GM23338 (cell line): ENCODE measurements at regions not wholly inside any gene's neighbourhood (a gene's known extent, or its start where the extent isn't known, plus 50 kb on each side); places are given as distances from the start of the nearest gene placed in this dataset.

ENCODE experiments used
- ATAC-seq: fragments of 200-7000 bp; cut with Tn5 transposase; 3 replicates; pipeline ENCODE4 v1.9.1; 2020
- DNase-seq: peaks from one replicate; pipeline ENCODE4 v3.0.0-alpha.2; 2015; ENCODE audit warnings: low spot score
- H2AFZ ChIP-seq: fragments of 200-600 bp; sonication (generic); 2 replicates; pipeline ENCODE4 v1.8.0; 2016; ENCODE audit warnings: antibody characterized with exemption, mild to moderate bottlenecking, moderate library complexity
- H3F3A ChIP-seq: fragments of 200-600 bp; sonication (generic); replicated peaks from 2 replicates; pipeline ENCODE4 v1.8.0; 2017; ENCODE audit warnings: antibody characterized with exemption, mixed run types, low read depth
- H3K27ac ChIP-seq: fragments of 200-600 bp; sonication (generic); 2 replicates; pipeline ENCODE4 v1.6.1; 2016; ENCODE audit warnings: low read depth
- H3K27me3 ChIP-seq: fragments of 200-600 bp; sonication (generic); 2 replicates; pipeline ENCODE4 v1.8.0; 2016; ENCODE audit warnings: mild to moderate bottlenecking, mixed run types, moderate library complexity; ENCODE audit not compliant: insufficient read depth
- H3K36me3 ChIP-seq: fragments of 200-600 bp; sonication (generic); 2 replicates; pipeline ENCODE4 v1.8.0; 2016; ENCODE audit warnings: mild to moderate bottlenecking; ENCODE audit not compliant: insufficient read depth
- H3K4me1 ChIP-seq: fragments of 200-600 bp; sonication (generic); 2 replicates; pipeline ENCODE4 v1.8.0; 2016; ENCODE audit warnings: mild to moderate bottlenecking, moderate library complexity; ENCODE audit not compliant: insufficient read depth
- H3K4me2 ChIP-seq: fragments of 200-600 bp; sonication (generic); 2 replicates; pipeline ENCODE4 v1.7.1; 2017; ENCODE audit warnings: mixed run types
- H3K4me3 ChIP-seq: fragments of 200-600 bp; sonication (generic); 2 replicates; pipeline ENCODE4 v1.6.1; 2016; ENCODE audit warnings: mixed run types
- H3K79me2 ChIP-seq: fragments of 200-600 bp; sonication (generic); replicated peaks from 2 replicates; pipeline ENCODE4 v1.8.0; 2017; ENCODE audit warnings: mild to moderate bottlenecking; ENCODE audit not compliant: insufficient read depth
- H3K9me2 ChIP-seq: fragments of 200-600 bp; sonication (generic); 2 replicates; pipeline ENCODE4 v1.8.0; 2017; ENCODE audit not compliant: insufficient read depth
- H4K20me1 ChIP-seq: fragments of 200-600 bp; sonication (generic); replicated peaks from 2 replicates; pipeline ENCODE4 v1.8.0; 2017; ENCODE audit warnings: mild to moderate bottlenecking; ENCODE audit not compliant: insufficient read depth
- H3K27ac Mint-ChIP-seq: 2 replicates; pipeline ENCODE4 v1.8.0; 2020; ENCODE audit warnings: inconsistent platforms, mild to moderate bottlenecking, moderate library complexity, mixed read lengths
- H3K27me3 Mint-ChIP-seq: 3 replicates; pipeline ENCODE4 v1.8.0; 2022; ENCODE audit warnings: low read depth, mild to moderate bottlenecking, moderate library complexity, mixed read lengths, inconsistent platforms; ENCODE audit not compliant: insufficient read depth, poor library complexity
- H3K36me3 Mint-ChIP-seq: 3 replicates; pipeline ENCODE4 v1.8.0; 2021; ENCODE audit warnings: low read depth, mild to moderate bottlenecking, inconsistent platforms, moderate library complexity, mixed read lengths
- H3K4me1 Mint-ChIP-seq: 3 replicates; pipeline ENCODE4 v1.8.0; 2020; ENCODE audit warnings: mild to moderate bottlenecking, inconsistent platforms, mixed read lengths
- H3K4me3 Mint-ChIP-seq: 3 replicates; pipeline ENCODE4 v1.8.0; 2021; ENCODE audit warnings: moderate library complexity, mild to moderate bottlenecking, inconsistent platforms, mixed read lengths
- H3K9me3 Mint-ChIP-seq: 3 replicates; pipeline ENCODE4 v1.8.0; 2020; ENCODE audit warnings: moderate library complexity, mild to moderate bottlenecking, inconsistent platforms, mixed read lengths
- CREB1 ChIP-seq: fragments of 250-450 bp; sonication (Bioruptor Pico); IDR thresholded peaks from 2 replicates; pipeline ENCODE4 v1.5.0; 2020; ENCODE audit warnings: low read depth, mild to moderate bottlenecking, moderate library complexity
- CTCF ChIP-seq, 2 experiments: fragments of 200-600 bp in 1 of 2; sonication (generic) in 1 of 2; conservative IDR thresholded peaks; 2 replicates each; pipeline versions ENCODE4 v1.5.1 to v1.6.1; 2016 to 2017; ENCODE audit warnings: antibody characterized with exemption in 2 of 2, low read depth in 2 of 2, mild to moderate bottlenecking in 2 of 2, moderate library complexity in 1 of 2
- ETS1 ChIP-seq: IDR thresholded peaks from 2 replicates; pipeline ENCODE4 v1.6.1; 2016; ENCODE audit warnings: antibody characterized with exemption
- EZH2 ChIP-seq: fragments of 200-600 bp; sonication (generic); IDR thresholded peaks from one replicate; pipeline ENCODE4 v1.8.0; 2017; ENCODE audit warnings: antibody characterized with exemption, mild to moderate bottlenecking, low read depth; ENCODE audit not compliant: unreplicated experiment
- EZH2phosphoT487 ChIP-seq: fragments of 200-600 bp; sonication (generic); IDR thresholded peaks from one replicate; pipeline ENCODE4 v1.8.1; 2018; ENCODE audit warnings: antibody characterized with exemption; ENCODE audit not compliant: unreplicated experiment
- JUNB ChIP-seq: IDR thresholded peaks from one replicate; pipeline ENCODE4 v1.6.1; 2016; ENCODE audit warnings: antibody characterized with exemption; ENCODE audit not compliant: unreplicated experiment
- NANOG ChIP-seq: IDR thresholded peaks from 2 replicates; pipeline ENCODE4 v1.6.1; 2016; ENCODE audit warnings: antibody characterized with exemption, borderline replicate concordance
- POLR2AphosphoS5 ChIP-seq: IDR thresholded peaks from 2 replicates; pipeline ENCODE4 v1.6.1; 2016; ENCODE audit warnings: antibody characterized with exemption, low read depth
- REST ChIP-seq: IDR thresholded peaks from one replicate; pipeline ENCODE4 v1.6.1; 2018; ENCODE audit warnings: antibody characterized with exemption; ENCODE audit not compliant: unreplicated experiment
- STAT1 ChIP-seq: IDR thresholded peaks from one replicate; pipeline ENCODE4 v1.6.1; 2016; ENCODE audit warnings: antibody characterized with exemption; ENCODE audit not compliant: unreplicated experiment
- ZNF114 ChIP-seq: fragments of 250-450 bp; sonication (Bioruptor Pico); IDR thresholded peaks from 2 replicates; pipeline ENCODE4 v1.5.0; 2020; ENCODE audit warnings: mild to moderate bottlenecking, moderate library complexity
- ZNF331 ChIP-seq: fragments of 250-450 bp; sonication (Bioruptor Pico); IDR thresholded peaks from 2 replicates; pipeline ENCODE4 v1.5.0; 2020; ENCODE audit warnings: low read depth, mild to moderate bottlenecking, moderate library complexity
- ZNF462 ChIP-seq: fragments of 250-450 bp; sonication (Bioruptor Pico); IDR thresholded peaks from 2 replicates; pipeline ENCODE4 v1.5.0; 2020; ENCODE audit warnings: mild to moderate bottlenecking, moderate library complexity

- no peaks in the 10 kb centered on the region for H3K9me3 Mint-ChIP-seq
- Histone ChIP-seq H3K4me1 (no peaks in the 10 kb centered on the region), H2AFZ (no peak overlapping the region; the same call in 1 of the 2 replicates), H3K9me2 (peaks cover 16% of the 10 kb centered on the region), H3K36me3 (no peaks in the 10 kb centered on the region), H4K20me1 (no peaks in the 10 kb centered on the region), H3K4me2 (no peak overlapping the region), H3K27ac (no peak overlapping the region), H3F3A (no peaks in the 10 kb centered on the region), H3K4me3 (no peak overlapping the region), H3K79me2 (no peaks in the 10 kb centered on the region), H3K27me3 (no peaks in the 10 kb centered on the region)
- no peaks in the 10 kb centered on the region for H3K36me3 Mint-ChIP-seq
- TF ChIP-seq ZNF114 (CRISPR knock-in tag) (no peak), NANOG (no peak), REST (no peak), CREB1 (CRISPR knock-in tag) (no peak), JUNB (no peak), EZH2 (no peak), CTCF (conservative IDR thresholded peaks at IDR 0.05; ENCODE audit: low read depth in 2 of 2) (no peak), ETS1 (no peak), STAT1 (no peak), EZH2phosphoT487 (no peak), ZNF331 (CRISPR knock-in tag) (no peak), POLR2AphosphoS5 (no peak), ZNF462 (no peak)
- peaks cover 2% of the 10 kb centered on the region for H3K27me3 Mint-ChIP-seq
- H3K27ac Mint-ChIP-seq: no peak overlapping the region
- no peak overlapping the region for H3K4me3 Mint-ChIP-seq
- no peaks in the 10 kb centered on the region for H3K4me1 Mint-ChIP-seq
- ATAC-seq (no peak), DNase-seq (no peak)
Observed at GRCh38 chr1:14466006-14466405, 132.5 kb upstream of the KAZN start.
